Thyroid gland (tissue), 4 donors: ENCODE measurements at regions not wholly inside any gene's neighbourhood (a gene's known extent, or its start where the extent isn't known, plus 50 kb on each side); places are given as distances from the start of the nearest gene placed in this dataset.

ENCODE experiments used
- POLR2A ChIP-seq, 2 donors: fragments of 450-650 bp; IDR thresholded peaks; one replicate each; pipeline ENCODE4 v1.6.1; 2017; ENCODE audit warnings: antibody characterized with exemption in 2 of 2, mild to moderate bottlenecking in 2 of 2, moderate library complexity in 1 of 2
- TF ChIP-seq, protein P1 (sequence below), 6 experiments: fragments of 200-600 bp in 3 of 6; fragments of 450-650 bp in 3 of 6; sonication (generic) in 3 of 6; IDR thresholded peaks; one replicate each; pipeline ENCODE4 v1.5.1; 2016 to 2019; ENCODE audit warnings: antibody characterized with exemption in 6 of 6, mild to moderate bottlenecking in 2 of 6, inconsistent platforms in 1 of 6, moderate library complexity in 1 of 6

- TF ChIP-seq POLR2A (IDR thresholded peaks at IDR 0.05): no peak
- TF ChIP-seq, protein P1, sequence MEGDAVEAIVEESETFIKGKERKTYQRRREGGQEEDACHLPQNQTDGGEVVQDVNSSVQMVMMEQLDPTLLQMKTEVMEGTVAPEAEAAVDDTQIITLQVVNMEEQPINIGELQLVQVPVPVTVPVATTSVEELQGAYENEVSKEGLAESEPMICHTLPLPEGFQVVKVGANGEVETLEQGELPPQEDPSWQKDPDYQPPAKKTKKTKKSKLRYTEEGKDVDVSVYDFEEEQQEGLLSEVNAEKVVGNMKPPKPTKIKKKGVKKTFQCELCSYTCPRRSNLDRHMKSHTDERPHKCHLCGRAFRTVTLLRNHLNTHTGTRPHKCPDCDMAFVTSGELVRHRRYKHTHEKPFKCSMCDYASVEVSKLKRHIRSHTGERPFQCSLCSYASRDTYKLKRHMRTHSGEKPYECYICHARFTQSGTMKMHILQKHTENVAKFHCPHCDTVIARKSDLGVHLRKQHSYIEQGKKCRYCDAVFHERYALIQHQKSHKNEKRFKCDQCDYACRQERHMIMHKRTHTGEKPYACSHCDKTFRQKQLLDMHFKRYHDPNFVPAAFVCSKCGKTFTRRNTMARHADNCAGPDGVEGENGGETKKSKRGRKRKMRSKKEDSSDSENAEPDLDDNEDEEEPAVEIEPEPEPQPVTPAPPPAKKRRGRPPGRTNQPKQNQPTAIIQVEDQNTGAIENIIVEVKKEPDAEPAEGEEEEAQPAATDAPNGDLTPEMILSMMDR (IDR thresholded peaks at IDR 0.05): no peak
Measured at GRCh38 chr22:48706934-48707762, 1120.5 kb downstream of the BRD1 start.
